GM20431 (cell line): ENCODE measurements at regions not wholly inside any gene's neighbourhood (a gene's known extent, or its start where the extent isn't known, plus 50 kb on each side); places are given as distances from the start of the nearest gene placed in this dataset.
"Not testable (repeated sequence)": the region's sequence is repeated elsewhere in the genome, so short reads cannot be mapped to it uniquely, and the experiment has no call there.

Experiments used
- in situ Hi-C: fragments of 300-500 bp; cut with MseI, MboI; formaldehyde crosslinking; loops from one replicate; pipeline ENCODE4 v1.15.0; 2020; ENCODE audit warnings: low sequenced_read_pairs; ENCODE audit not compliant: unreplicated experiment

DNA sequence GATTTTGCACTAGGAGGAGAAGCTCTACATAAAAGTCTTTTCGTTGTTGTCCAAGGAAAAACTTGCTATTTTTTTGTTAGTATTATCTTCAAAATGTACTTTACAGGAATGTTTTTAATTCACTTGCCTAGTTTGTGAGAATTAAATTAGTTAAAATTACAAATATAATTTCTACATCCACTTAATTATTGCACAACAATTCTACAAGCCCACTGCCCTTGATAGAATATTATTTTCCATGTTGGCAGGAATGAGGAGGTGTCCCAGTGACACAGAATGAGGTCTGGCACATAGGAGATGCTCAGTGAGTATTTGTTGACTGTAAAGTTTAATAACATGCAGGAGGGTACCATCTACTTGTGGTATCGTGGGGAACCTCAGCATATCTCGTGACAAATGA is 255.4 kb downstream of the SDHAF3 start:
- in situ Hi-C loops, result no loop called here

GRCh38 chr7:97373736-97374135 is 256.2 kb downstream of the SDHAF3 start:
- in situ Hi-C loops, result no loop called here

DNA sequence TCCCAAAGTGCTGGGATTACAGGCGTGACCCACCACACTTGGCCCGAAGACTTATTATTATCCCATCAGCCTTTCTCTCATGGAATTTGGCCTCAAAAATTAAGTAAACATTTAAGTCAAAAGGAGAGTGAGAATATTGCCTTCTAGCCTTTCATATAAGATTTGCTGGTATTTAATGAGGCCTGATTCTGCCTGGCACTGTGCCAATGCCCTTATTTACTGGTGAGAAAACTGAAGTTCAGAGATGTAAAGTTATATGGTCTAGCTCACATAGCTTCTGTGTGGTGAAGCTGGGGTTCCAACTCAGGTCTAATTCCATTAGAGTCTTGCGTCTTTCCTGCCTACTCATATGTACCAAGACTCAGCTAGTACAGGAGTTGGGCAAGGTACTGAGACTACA is 260.2 kb downstream of the SDHAF3 start:
- in situ Hi-C loops, result loop anchor here (25.0 kb wide), 1 partner anchor 90 kb away; no protein-coding TSS in a partner anchor

DNA sequence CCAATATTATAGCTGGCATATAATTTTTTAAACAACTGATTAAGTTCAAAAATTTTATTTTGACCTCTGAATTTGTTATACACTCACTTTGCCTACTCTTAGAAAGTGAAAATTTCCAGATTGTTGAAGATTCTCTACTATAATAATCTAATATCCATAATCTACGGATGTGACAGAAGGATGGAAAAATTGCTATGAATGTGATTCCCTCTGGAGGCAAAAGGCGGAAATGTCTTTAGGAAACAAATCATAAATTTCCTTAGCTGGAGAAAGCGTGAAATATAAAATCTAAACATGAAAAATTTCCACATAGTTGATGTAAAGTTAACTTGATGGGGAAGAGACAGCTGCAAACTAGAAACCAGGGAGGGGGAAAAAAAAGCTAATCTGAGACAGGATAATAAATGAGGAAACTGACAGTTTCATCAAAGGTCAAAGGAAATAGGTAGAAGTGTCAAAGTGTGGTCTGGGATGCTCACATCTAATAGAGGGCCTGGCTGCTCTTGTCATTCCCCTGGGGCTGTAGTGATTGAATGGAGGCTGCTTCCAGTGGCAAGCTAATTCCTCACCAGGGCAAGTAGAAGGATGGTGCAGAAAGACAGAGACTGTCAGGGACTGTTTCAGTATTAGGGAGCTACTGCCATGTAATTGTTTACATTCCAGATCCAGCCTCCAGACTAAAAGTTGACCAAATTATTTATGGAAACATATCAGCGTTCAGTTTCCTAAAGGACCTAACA is 264.5 kb downstream of the SDHAF3 start:
- in situ Hi-C loops, result loop anchor here (25.0 kb wide), 1 partner anchor 95 kb away; no protein-coding TSS in a partner anchor

GRCh38 chr7:97390052-97390451 is 272.6 kb downstream of the SDHAF3 start:
- in situ Hi-C loops, result loop anchor here (25.0 kb wide), 1 partner anchor 103 kb away; no protein-coding TSS in a partner anchor

- in situ Hi-C loops, result loop anchor here (25.0 kb wide), 1 partner anchor 104 kb away; no protein-coding TSS in a partner anchor
Measured at GRCh38 chr7:97390915-97391593, 273.6 kb downstream of the SDHAF3 start.

- in situ Hi-C loops, result no loop called here
Measured at GRCh38 chr7:97401398-97401797, 283.9 kb downstream of the SDHAF3 start.

DNA sequence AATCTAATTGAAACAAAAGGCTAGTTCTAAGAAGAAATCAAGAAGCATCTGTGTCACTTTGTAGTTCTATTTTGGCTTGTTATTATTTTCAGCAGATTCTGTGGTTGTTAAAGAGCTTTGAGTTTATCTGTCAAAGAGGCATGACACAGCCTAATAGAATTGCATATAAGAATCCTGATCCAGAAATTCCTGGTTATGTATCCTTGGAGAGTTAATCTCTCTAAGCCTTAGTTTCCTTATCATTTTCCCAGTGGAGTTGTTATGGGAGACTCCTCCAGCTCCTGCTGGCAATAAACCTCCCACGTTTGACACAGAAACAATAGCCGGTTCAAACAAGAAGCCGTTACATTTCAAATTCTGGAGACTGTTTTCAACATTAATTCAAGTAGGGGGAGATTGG is 288.3 kb downstream of the SDHAF3 start:
- in situ Hi-C loops, result no loop called here

DNA sequence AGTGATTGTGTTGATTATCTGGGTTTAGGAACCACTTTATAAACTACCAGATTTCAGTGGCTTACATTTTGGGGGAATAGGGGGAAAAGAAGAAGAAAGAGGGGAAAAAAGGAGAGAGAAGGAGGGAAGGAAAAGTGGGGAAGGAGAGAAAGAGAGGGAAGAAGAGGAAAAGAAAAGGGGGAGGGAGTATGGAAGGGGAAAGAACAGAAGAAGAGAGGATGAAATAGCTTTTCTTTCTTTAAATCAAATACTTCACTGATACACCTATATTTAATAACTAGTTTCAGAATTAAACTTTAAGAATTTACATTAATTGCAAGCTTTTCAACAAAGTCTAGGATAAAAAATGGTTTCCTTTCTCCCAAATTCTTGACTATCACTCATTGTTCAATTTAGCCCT is 289.6 kb downstream of the SDHAF3 start:
- in situ Hi-C loops, result no loop called here

DNA sequence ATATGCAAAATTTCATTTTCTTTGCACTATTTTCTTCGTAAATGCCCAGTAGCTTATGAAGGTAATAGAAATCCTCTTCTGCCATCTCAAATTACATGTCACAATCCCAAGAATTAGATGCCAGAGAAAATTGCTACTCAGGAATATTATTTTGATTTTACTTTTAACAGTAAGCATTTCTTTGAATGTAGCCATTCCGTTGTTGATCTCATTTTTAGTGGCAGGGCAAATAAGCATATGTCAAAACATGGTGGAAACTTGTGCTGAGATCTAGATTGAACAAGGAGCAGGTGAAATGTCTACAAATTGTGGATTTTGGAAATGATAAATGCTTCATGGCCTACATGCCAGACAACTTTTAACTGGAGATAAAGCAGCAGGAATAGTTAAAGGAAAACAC is 291.8 kb downstream of the SDHAF3 start:
- in situ Hi-C loops, result no loop called here

DNA sequence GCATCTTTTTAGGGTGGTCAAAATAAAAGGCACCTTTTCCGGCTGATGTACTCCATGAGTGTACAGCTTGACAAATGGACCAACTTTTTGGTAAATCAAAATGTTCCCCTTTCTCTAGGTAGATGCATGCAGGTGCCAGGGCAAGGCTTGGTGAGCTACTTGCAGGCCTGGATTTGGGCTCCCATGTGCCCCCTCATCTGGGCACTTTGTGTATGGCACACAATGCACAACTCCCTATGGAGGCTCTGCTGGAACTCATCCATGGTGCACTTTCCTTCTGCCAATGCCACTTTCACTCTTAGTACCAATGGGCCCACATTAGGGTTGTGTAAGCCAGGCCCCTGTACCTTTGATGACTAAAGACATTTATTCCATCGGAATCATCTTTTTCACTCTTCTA is 300.8 kb downstream of the SDHAF3 start:
- in situ Hi-C loops, result no loop called here

DNA sequence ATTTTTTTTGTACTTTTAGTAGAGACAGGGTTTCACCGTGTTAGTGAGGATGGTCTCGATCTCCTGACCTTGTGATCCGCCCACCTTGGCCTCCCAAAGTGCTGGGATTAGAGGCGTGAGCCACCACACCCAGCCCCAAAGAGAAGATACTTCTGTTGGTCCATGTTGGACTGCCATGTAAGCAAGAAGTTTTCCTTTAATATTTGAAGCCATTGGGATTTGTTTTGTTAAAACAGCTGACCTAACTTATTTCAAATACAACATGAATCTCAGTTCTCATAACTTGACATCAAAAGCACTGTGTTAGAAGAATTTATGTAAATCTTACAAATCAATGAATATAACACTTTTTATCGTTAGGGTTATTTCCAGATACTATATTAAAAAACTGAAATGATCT is 302.4 kb downstream of the SDHAF3 start:
- in situ Hi-C loops, result no loop called here

DNA sequence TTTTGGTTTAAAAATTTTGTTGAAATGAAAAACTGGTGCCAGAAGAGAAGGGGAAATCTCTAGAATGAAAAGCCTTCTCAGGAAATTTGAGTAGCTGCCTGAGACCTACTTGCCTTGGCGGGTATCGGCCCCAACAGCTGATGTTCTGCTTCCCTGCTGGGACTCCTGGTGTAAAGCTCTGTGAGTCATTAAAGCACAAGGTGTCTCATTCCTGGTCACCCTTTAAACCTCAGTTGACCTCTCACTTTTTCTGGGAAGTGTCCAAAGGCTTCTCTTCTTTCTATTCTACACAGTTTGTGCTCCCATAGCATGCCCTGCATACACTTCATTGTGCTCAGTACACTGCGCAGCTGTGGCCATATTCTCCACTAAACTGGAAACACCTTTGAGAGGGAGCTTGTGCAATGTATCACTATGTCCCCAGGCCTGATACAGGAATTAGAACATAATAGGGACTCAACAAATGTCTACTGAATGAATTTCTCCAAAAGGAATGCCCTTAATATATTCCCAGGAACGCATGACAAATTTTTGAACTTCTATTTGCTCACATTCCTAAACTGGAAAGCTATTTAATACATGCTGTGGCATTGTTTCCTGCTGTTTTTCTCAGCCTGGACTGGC is 303.9 kb downstream of the SDHAF3 start:
- in situ Hi-C loops, result no loop called here

DNA sequence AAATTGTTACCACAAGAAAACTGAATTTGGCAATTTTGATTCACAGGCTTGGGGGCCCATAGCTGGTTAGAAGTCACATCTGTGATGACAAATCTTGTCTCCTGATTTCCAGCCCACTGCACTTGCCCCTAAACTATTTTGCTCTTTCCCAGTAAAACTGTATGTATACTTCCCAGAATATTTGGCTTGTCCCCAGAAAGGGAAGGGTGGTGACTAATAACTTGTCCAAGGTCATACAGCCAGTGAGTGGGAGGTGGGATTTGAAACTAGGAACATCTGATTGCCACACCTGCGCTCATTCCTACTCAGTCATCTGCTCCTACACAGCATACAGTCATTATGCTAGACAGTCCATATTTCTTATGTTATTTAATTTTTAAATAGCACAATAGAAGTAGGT is 304.5 kb downstream of the SDHAF3 start:
- in situ Hi-C loops, result no loop called here

DNA sequence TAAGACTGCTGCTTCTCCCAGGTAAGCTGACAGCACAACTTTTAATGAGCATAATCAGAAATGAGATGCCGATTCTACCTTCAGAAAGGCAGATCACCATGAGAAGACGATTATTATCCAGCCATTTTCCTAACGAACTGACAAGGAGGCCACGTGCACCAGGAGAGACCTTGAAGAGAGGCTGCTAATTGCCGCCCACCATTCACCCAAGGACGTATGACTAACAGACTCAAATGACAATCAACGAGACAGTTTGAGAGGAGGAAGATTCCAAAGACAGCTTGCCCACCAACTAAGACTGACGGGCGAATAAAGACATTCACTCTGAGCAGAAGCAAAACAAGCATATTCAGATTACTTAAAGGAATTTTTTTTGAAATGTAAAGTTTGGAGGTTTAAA is 301.9 kb upstream of the TAC1 start:
- in situ Hi-C loops, result no loop called here

- in situ Hi-C loops, result no loop called here
Measured at GRCh38 chr7:97439637-97440214, 292.2 kb upstream of the TAC1 start.

- in situ Hi-C loops, result no loop called here
Measured at GRCh38 chr7:97446361-97446760, 285.5 kb upstream of the TAC1 start.

DNA sequence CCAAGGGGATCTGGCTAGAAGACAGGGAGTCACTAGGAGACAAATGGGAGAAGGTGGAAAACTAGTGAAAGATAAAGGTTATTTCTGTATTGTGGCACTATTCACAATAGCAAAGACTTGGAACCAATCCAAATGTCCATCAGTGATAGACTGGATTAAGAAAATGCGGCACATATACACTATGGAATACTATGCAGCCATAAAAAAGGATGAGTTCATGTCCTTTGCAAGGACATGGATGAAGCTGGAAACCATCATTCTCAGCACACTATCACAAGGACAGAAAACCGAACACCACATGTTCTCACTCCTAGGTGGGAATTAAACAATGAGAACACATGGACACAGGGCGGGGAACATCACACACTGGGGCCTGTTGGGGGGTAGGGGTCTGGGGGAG is 282.4 kb upstream of the TAC1 start:
- in situ Hi-C loops, result not testable (repeated sequence)

GRCh38 chr7:97450516-97450915 is 281.4 kb upstream of the TAC1 start:
- in situ Hi-C loops, result no loop called here

DNA sequence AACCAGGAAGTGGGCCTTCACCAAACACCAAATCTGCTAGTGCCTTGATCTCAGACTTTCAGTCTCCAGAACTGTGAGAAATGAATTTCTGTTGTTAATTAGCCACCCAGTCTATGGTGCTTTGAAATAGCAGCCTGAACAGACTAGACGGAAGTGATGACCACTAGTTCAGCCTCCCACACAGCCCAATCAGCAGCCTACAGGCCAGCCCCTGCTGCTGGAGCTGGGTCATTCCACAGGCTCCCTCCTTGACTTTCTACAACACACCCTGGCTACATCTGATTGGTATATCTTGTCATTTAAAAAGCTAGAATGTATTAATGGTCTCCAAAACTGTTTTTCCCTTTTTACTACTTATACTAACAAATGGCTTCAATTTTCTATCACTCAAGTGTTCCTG is 277.2 kb upstream of the TAC1 start:
- in situ Hi-C loops, result no loop called here

GRCh38 chr7:97457054-97457453 is 274.8 kb upstream of the TAC1 start:
- in situ Hi-C loops, result no loop called here
